Esophagus (tissue), 2 donors: ENCODE measurements at regions not wholly inside any gene's neighbourhood (a gene's known extent, or its start where the extent isn't known, plus 50 kb on each side); places are given as distances from the start of the nearest gene placed in this dataset.
"Not testable (repeated sequence)": the region's sequence is repeated elsewhere in the genome, so short reads cannot be mapped to it uniquely, and the experiment has no call there.

Experiments used
- H3K27ac ChIP-seq, 2 donors: one replicate each; pipeline ENCODE4 v1.5.1; 2013; ENCODE audit warnings: low read depth in 2 of 2, mild to moderate bottlenecking in 2 of 2, inconsistent platforms in 1 of 2, low read length in 1 of 2, moderate library complexity in 1 of 2
- H3K27me3 ChIP-seq, 2 donors: one replicate each; pipeline ENCODE4 v1.6.1; 2013; ENCODE audit warnings: low read length in 2 of 2, control low read depth in 1 of 2, mild to moderate bottlenecking in 1 of 2; ENCODE audit not compliant: insufficient read depth in 2 of 2, control insufficient read depth in 1 of 2
- H3K36me3 ChIP-seq, 2 donors: one replicate each; pipeline ENCODE4 v1.6.1; 2013; ENCODE audit warnings: low read length in 1 of 2; ENCODE audit not compliant: control insufficient read depth in 2 of 2, insufficient read depth in 2 of 2
- H3K4me1 ChIP-seq, 2 donors: one replicate each; pipeline ENCODE4 v1.6.1; 2013; ENCODE audit warnings: low read length in 1 of 2; ENCODE audit not compliant: control insufficient read depth in 2 of 2, insufficient read depth in 2 of 2
- H3K4me3 ChIP-seq, 2 donors: one replicate each; pipeline ENCODE4 v1.5.1; 2013; ENCODE audit warnings: low read length in 2 of 2, mild to moderate bottlenecking in 2 of 2, low read depth in 1 of 2, moderate library complexity in 1 of 2
- H3K9me3 ChIP-seq, 2 donors: one replicate each; pipeline ENCODE4 v1.6.1; 2013; ENCODE audit warnings: mild to moderate bottlenecking in 2 of 2, low read depth in 1 of 2, low read length in 1 of 2, moderate library complexity in 1 of 2; ENCODE audit not compliant: control insufficient read depth in 2 of 2, insufficient read depth in 1 of 2
- WGBS, 2 donors: extraction: QIAGEN DNeasy Blood & Tissue Kit; methylation state at CpG; one replicate each; pipeline ENCODE4 v1.1.7; 2013; 5-methylcytosine and 5-hydroxymethylcytosine counted together
- donor health status: healthy with polysubstance abuse.
- donor health status: Bipolar disorder and iron deficiency.

GRCh38 chr17:53012364-53012763 is 810.4 kb upstream of the KIF2B start:
- Histone ChIP-seq H3K27ac (no peak overlapping the region), H3K27me3 (no peaks in the 10 kb centered on the region), H3K36me3 (no peaks in the 10 kb centered on the region), H3K4me3 (no peak overlapping the region), H3K4me1 (no peaks in the 10 kb centered on the region), H3K9me3 (no peaks in the 10 kb centered on the region)
- 68 to 69% methylated on average over 2 of the region's 2 CpGs for WGBS, 2 donors

GRCh38 chr17:53006006-53006405 is 816.7 kb upstream of the KIF2B start:
- no peaks in the 10 kb centered on the region for H3K27me3 ChIP-seq
- whole genome bisulfite sequencing, 2 donors, result 53 to 65% methylated on average over 1 of the region's 1 CpG
- no peak overlapping the region for H3K4me3 ChIP-seq
- H3K36me3 ChIP-seq, result no peaks in the 10 kb centered on the region
- H3K9me3 ChIP-seq, result no peaks in the 10 kb centered on the region
- H3K4me1 ChIP-seq, result no peaks in the 10 kb centered on the region
- no peak overlapping the region for H3K27ac ChIP-seq

GRCh38 chr17:53004902-53005301 is 817.8 kb upstream of the KIF2B start:
- H3K27me3 ChIP-seq, result no peaks in the 10 kb centered on the region
- H3K27ac ChIP-seq, result no peak overlapping the region
- no peaks in the 10 kb centered on the region for H3K36me3 ChIP-seq
- no peaks in the 10 kb centered on the region for H3K4me1 ChIP-seq
- no peak overlapping the region for H3K4me3 ChIP-seq
- H3K9me3 ChIP-seq, result no peaks in the 10 kb centered on the region

- no peaks in the 10 kb centered on the region for H3K9me3 ChIP-seq
- H3K4me3 ChIP-seq, result no peak overlapping the region
- H3K27ac ChIP-seq, result no peak overlapping the region
- H3K36me3 ChIP-seq, result no peaks in the 10 kb centered on the region
- H3K27me3 ChIP-seq, result no peaks in the 10 kb centered on the region
- WGBS, 2 donors, result 72 to 73% methylated on average over 3 of the region's 3 CpGs
- H3K4me1 ChIP-seq, result no peaks in the 10 kb centered on the region
Observed at GRCh38 chr17:52995881-52996280, 826.8 kb upstream of the KIF2B start.

- H3K9me3 ChIP-seq, result no peaks in the 10 kb centered on the region
- H3K4me3 ChIP-seq, result no peak overlapping the region
- 69 to 75% methylated on average over 1 of the region's 1 CpG for WGBS, 2 donors
- no peaks in the 10 kb centered on the region for H3K27me3 ChIP-seq
- no peaks in the 10 kb centered on the region for H3K36me3 ChIP-seq
- no peaks in the 10 kb centered on the region for H3K4me1 ChIP-seq
- H3K27ac ChIP-seq, result no peak overlapping the region
Observed at GRCh38 chr17:52995147-52995546, 827.6 kb upstream of the KIF2B start.

GRCh38 chr17:52986056-52986662 is 827.6 kb upstream of the CA10 start:
- Histone ChIP-seq H3K36me3 (no peaks in the 10 kb centered on the region), H3K27ac (no peak overlapping the region), H3K9me3 (no peaks in the 10 kb centered on the region), H3K27me3 (no peaks in the 10 kb centered on the region), H3K4me1 (no peaks in the 10 kb centered on the region), H3K4me3 (no peak overlapping the region)
- 35 to 48% methylated on average over 4 of the region's 4 CpGs for WGBS, 2 donors

- Histone ChIP-seq H3K27ac (no peak overlapping the region), H3K4me1 (no peaks in the 10 kb centered on the region), H3K36me3 (no peaks in the 10 kb centered on the region), H3K9me3 (no peaks in the 10 kb centered on the region), H3K4me3 (no peak overlapping the region), H3K27me3 (no peaks in the 10 kb centered on the region)
- 92 to 100% methylated on average over 1 of the region's 1 CpG for WGBS, 2 donors
Observed at GRCh38 chr17:52982331-52982730, 823.8 kb upstream of the CA10 start.

- no peaks in the 10 kb centered on the region for H3K27me3 ChIP-seq
- H3K4me1 ChIP-seq, result no peaks in the 10 kb centered on the region
- WGBS, 2 donors, result 29 to 39% methylated on average over 1 of the region's 1 CpG
- H3K36me3 ChIP-seq, result no peaks in the 10 kb centered on the region
- no peak overlapping the region for H3K27ac ChIP-seq
- H3K9me3 ChIP-seq, result no peaks in the 10 kb centered on the region
- H3K4me3 ChIP-seq, result no peak overlapping the region
Observed at GRCh38 chr17:52979921-52980320, 821.4 kb upstream of the CA10 start.

- H3K27me3 ChIP-seq, result no peaks in the 10 kb centered on the region
- no peaks in the 10 kb centered on the region for H3K36me3 ChIP-seq
- H3K9me3 ChIP-seq, result no peaks in the 10 kb centered on the region
- 83 to 85% methylated on average over 3 of the region's 3 CpGs for WGBS, 2 donors
- H3K4me3 ChIP-seq, result no peak overlapping the region
- no peak overlapping the region for H3K27ac ChIP-seq
- H3K4me1 ChIP-seq, result no peaks in the 10 kb centered on the region
Observed at GRCh38 chr17:52965856-52966255, 807.3 kb upstream of the CA10 start.

- H3K4me1 ChIP-seq, H3K27ac ChIP-seq, H3K4me3 ChIP-seq, H3K36me3 ChIP-seq, H3K27me3 ChIP-seq, H3K9me3 ChIP-seq: not testable (repeated sequence)
- WGBS, 2 donors, result 74 to 83% methylated on average over 11 of the region's 11 CpGs
Observed at GRCh38 chr17:52961751-52962150, 803.2 kb upstream of the CA10 start.
